8988T (cell line): ENCODE measurements at regions not wholly inside any gene's neighbourhood (a gene's known extent, or its start where the extent isn't known, plus 50 kb on each side); places are given as distances from the start of the nearest gene placed in this dataset.

Source experiments
- DNase-seq: peaks from one replicate; pipeline ENCODE4 v3.0.0; 2011

DNA sequence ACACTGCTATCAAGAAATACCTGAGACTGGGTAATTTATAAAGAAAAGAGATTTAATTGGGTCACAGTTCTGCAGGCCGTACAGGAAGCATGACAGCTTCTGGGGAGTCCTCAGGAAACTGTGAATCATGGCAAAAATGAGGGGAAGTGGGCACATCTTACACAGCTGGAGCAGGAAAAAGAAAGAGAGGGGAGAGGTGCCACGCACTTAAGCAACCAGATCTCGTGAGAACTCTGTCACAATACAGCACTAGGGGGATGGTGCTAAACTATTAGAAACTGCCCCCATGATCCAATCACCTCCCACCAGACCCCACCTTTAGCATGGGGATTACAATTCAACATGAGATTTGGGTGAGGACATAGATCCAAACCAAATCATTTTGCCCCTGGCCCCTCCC lies 105.5 kb upstream of the CPLX2 start:
- no peak for DNase-seq

- no peak for DNase-seq
Measured at GRCh38 chr5:175766963-175767362, 104.4 kb upstream of the CPLX2 start.

DNA sequence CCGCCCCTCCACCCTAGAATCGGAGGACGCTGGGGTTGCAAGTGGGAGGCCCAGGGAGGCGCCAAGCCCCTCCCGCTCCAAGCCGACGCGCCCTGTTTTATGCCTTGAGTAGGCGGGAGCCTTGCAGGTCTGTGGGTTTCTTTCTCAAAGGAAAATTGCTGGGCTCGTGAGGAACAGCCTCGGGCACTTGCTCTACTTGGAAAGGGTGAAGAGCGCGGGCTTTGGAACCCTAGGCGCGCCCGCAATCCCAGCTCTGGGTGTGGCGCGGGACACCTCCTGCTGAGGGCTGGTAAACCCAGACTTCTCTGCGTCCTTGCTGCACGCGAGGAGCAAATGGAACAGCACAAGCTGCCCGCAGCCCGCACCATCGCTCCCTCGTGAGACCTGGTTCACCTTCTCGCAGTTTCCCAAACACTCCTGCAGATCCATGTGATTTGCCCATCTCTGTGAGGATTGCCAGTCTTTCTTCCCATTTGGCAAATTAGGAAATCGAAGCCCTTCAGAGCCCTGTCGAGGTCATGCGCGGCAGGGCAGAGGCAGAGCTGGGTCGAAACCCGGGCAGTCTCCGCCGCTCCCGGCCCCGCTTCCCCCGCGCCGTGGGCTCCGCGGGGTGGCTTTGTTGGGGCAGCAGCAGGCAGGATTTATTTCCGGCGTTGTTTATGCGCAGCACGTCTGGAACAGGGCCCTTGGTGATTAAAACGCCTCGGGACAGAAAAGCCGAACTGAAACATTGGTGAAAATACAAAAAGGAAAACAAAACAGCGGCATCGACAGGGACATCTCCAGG lies 98.4 kb upstream of the CPLX2 start:
- no peak for DNase-seq

- no peak for DNase-seq
Measured at GRCh38 chr5:175773534-175774070, 97.8 kb upstream of the CPLX2 start.

DNA sequence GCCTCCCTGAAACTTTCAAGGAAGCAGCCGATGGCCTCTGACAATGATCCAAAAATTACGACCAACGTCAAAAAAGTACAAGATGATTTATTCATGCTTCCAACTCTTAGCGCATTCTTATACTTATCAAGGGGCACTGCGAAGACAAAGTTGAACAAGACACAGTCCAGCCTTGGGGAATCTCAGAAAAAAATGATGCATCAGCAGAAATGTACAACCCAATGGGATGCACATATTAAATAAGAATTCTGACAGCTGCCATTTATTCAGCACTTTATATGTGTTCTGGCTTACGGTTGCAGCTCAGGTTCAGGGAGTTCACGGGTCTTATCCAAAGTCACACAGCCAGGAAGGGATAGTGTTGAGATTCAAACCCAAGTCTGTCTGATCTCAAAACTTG lies 96.0 kb upstream of the CPLX2 start:
- no peak for DNase-seq

DNA sequence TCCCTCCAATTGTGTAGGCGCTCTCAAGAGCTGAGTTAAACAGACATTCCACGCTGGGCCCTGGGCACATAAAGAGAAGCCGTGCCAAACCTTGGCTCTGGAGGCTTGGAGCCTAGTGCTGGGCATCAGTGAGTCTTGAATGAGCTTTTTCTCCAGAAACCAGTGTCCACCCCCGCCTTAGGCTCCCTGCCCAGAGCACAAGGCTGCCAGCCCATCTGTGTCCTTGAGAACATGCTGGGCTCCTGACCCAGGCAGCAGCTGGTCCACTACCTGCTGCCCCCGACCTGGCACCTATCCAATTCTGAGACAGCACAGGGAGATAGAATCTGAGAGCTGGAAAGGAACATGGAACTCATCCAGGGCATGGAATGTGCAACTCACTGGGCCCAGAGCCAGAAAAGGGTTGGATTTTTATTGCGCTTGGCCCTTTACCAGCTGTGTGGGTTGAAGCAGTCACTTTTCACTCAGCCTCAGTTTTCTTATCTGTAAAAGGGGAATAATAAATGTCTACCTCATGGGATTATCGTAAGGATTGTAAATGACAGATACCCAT lies 92.4 kb upstream of the CPLX2 start:
- DNase-seq: no peak

GRCh38 chr5:175783739-175784138 lies 87.6 kb upstream of the CPLX2 start:
- no peak for DNase-seq

- no peak for DNase-seq
Measured at GRCh38 chr5:175784230-175784629, 87.1 kb upstream of the CPLX2 start.

- no peak for DNase-seq
Measured at GRCh38 chr5:175785681-175786080, 85.7 kb upstream of the CPLX2 start.

DNA sequence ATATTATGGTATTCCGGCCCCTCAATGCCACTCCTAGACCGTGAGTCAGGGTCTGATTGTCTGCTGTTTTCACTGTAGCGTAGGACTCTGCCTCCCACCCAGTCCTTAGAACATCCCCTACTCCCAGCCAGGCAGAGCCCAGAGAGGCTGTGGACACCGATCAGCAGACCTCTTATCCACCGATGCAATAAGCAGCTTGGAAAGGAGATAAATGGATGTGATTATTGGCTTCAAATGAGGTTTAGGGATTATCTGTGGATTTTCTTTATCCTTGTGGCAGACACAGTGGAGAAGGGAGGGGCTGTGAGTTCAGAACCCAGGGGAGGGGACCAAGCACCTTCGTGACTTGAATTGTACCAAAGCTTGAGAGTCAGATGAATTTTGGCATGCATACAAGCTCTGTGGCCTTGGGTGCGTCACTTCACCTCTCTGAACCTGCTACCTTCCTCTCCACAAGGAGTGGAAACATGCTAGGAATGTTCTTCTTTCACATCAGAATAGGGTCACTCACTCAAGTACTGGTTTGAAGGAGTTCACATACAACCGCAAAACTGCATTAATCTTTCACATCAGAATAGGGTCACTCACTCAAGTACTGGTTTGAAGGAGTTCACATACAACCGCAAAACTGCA lies 83.1 kb upstream of the CPLX2 start:
- no peak for DNase-seq

DNA sequence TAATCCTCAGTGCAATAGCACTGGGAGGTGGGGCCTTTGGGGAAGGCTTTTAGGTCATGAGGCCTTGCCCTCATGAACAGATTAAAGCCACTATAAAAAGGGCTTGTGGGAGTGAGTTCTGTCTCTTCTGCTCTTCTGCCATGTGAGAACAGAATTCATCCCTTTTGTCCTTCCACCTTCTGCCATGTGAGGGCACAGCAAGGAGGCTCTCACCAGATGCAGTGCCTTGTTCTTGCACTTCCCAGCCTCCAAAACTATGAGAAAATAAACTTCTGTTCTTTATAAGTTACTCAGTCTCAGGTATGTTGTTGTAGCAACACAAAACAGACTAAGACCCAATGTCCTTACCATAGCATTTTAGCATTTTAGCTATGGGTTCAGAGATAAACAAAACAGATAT lies 81.7 kb upstream of the CPLX2 start:
- DNase-seq: no peak

DNA sequence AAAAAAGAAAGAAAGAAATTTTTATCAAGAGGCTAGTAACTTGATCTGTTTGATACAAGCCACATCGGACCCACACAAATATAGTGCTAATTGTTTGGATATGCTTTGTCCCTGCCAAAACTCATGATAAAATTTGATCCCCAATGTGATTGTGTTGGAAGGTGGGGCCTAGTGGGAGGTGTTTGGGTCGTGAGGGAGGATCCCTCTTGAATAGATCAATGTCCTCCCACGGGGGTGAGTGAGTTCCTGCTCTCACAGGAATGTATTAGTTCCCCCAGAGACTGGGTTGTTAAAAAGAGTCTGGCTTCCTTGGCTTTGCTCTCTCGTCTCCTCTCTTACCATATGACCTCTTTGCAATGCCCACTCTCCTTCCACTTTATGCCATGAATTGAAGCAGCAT lies 80.6 kb upstream of the CPLX2 start:
- DNase-seq: no peak

DNA sequence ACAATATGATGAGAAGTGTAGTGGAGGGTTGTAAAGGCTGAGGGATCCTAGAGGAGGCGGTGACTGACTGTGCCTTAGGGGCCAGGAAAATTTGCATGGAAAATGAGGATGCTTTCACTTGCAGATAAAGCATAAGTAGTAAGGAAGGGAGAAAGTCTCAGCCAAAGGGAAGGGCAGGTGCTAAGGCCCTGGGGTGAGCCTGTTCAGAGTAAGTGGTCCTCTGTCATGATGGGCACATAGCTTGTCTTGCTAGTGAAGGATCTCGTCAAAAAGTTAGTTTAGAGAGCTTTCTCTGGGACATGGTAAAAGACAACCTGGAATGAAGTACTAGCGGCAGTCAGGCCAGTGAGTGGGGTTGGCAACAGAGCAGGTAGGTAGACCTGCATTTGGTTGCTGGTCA lies 75.4 kb upstream of the CPLX2 start:
- no peak for DNase-seq

- DNase-seq: peak; percentile 66
Measured at GRCh38 chr5:175796536-175797499, 74.6 kb upstream of the CPLX2 start.

DNA sequence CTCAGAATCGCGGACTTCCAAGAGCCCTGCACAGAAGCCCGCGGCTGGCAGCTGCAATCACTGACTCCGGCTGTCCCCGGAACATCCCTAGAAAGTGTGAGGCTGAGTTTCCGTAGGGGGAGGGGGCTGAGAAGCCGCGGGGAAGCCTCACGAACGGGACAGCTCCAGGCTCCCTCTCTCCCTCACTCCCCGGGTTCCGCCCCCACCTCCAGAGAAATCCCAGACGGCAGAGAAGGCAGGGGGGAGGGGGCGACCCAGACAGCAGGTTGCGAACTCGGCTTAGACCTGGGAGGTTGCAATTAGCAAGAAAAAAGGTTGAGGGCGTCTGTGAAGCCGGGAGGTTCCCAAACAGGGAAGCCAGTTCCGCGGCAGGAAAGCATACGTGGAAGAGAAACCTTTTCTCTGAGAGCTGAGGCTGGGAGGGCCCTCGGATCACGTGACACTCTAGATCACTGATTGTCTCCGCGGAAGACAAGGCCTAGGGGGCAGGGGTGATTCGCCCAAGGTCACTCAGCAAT lies 73.8 kb upstream of the CPLX2 start:
- no peak for DNase-seq

DNA sequence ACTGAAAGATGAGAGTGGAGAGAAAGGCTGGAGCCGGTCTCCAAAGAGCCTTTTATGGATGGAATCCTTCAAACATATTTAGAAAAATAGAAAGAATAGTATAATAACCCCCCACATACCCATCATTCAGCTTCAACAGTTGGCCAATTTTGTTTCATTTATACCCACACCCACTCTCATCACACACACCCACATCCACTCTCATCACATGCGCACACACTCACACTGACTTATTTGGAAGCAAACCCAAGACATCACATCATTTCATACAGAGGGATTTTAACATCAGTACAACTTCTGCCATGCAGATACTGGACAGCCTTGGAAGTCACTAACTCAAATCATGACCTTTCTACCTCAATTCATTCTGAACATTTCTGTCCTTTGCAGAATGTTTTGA lies 72.8 kb upstream of the CPLX2 start:
- DNase-seq: no peak

DNA sequence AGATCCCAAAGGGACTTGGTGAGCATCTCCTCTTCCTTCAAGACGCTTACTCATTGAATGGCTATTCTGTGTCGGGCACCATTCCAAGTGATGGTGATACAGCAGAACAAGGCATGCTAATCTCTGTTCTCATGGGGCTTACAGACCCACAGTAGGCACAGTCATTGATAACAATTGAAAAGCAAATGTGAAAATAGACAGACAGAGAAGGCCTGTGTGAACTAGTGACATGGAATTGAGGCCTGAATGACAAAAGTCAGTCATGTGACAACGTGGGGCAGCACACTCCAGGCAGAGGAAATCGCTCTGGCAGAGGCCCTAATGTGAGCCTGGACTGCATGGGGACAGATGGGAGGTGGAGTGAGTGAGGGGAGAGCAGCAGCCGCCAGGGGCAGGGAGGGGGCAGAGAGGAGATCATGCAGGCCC lies 70.7 kb upstream of the CPLX2 start:
- DNase-seq: no peak

- no peak for DNase-seq
Measured at GRCh38 chr5:175802361-175802760, 69.0 kb upstream of the CPLX2 start.

GRCh38 chr5:175803254-175803653 lies 68.1 kb upstream of the CPLX2 start:
- no peak for DNase-seq

- no peak for DNase-seq
Measured at GRCh38 chr5:175803736-175804454, 67.5 kb upstream of the CPLX2 start.

DNA sequence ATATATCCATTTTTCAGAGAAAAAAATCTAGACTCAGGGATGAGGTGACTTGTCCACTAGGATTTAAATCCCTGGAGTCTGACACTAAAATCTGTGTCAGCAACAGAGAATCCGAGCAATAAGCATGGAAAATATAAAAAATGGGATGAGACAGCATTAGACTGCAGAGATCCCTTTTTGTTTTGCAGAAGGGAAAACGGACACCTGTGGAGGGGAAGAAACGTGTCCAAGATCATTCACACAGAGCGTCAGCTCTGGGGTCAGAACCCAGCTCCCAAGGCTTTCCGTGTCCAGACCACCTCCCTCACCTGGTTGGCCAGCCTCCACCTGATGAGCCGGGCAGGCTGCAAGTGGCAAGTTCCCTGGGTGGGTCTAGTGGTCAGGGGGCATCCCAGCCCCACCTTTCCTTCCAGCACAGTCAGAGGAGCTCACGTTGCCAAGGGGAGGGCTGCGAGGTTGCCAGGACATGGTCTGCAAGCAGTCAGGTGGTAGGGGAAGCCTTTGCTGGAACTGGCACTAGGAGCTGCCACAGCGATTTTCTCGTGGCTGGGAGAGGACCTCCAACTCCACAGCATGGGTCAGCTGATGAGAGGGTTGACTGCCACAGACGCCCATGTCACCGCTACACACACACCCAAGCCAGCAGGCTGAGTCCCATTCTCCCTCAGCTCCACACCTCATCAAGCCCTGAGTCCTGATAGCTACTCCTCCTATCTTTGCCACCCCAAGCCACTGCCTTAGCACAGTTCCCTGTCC lies 65.9 kb upstream of the CPLX2 start:
- no peak for DNase-seq
